Ascending aorta (tissue), 2 donors: ENCODE measurements at regions not wholly inside any gene's neighbourhood (a gene's known extent, or its start where the extent isn't known, plus 50 kb on each side); places are given as distances from the start of the nearest gene placed in this dataset.

Source experiments
- DNase-seq, 2 donors: peaks; one replicate each; pipeline ENCODE4 v3.0.0-alpha.2; 2019; ENCODE audit warnings: low spot score in 2 of 2
- H3K27ac ChIP-seq, 2 donors: fragments of 200-600 bp; sonication (generic); one replicate each; pipeline ENCODE4 v1.5.1; 2016 to 2017; ENCODE audit warnings: mild to moderate bottlenecking in 1 of 2
- H3K27me3 ChIP-seq: fragments of 200-600 bp; sonication (generic); one replicate; pipeline ENCODE4 v1.5.1; 2017
- H3K36me3 ChIP-seq, 2 donors: fragments of 200-600 bp; sonication (generic); one replicate each; pipeline ENCODE4 v1.5.1; 2016
- H3K4me1 ChIP-seq, 2 donors: fragments of 200-600 bp; sonication (generic); one replicate each; pipeline ENCODE4 v1.5.1; 2016 to 2017; ENCODE audit warnings: mild to moderate bottlenecking in 1 of 2
- H3K4me3 ChIP-seq, 2 donors: fragments of 200-600 bp; sonication (generic); one replicate each; pipeline ENCODE4 v1.5.1; 2016 to 2017; ENCODE audit warnings: mild to moderate bottlenecking in 1 of 2
- H3K9me3 ChIP-seq, 2 donors: fragments of 200-600 bp; sonication (generic); one replicate each; pipeline ENCODE4 v1.5.1; 2016
- intact Hi-C: fragments of 100-400 bp; cut with DNase I; formaldehyde crosslinking; loops from one replicate; pipeline ENCODE4 v1.15.1; 2023
- TF ChIP-seq, protein P1 (sequence below), 3 experiments: fragments of 200-600 bp in 2 of 3; fragments of 450-650 bp in 1 of 3; sonication (generic) in 2 of 3; IDR thresholded peaks; one replicate each; pipeline ENCODE4 v1.5.1; 2016 to 2019; ENCODE audit warnings: antibody characterized with exemption in 3 of 3, mild to moderate bottlenecking in 1 of 3, moderate library complexity in 1 of 3

- no peaks in the 10 kb centered on the region for H3K36me3 ChIP-seq
- intact Hi-C loops, result no loop called here
- TF ChIP-seq, protein P1, sequence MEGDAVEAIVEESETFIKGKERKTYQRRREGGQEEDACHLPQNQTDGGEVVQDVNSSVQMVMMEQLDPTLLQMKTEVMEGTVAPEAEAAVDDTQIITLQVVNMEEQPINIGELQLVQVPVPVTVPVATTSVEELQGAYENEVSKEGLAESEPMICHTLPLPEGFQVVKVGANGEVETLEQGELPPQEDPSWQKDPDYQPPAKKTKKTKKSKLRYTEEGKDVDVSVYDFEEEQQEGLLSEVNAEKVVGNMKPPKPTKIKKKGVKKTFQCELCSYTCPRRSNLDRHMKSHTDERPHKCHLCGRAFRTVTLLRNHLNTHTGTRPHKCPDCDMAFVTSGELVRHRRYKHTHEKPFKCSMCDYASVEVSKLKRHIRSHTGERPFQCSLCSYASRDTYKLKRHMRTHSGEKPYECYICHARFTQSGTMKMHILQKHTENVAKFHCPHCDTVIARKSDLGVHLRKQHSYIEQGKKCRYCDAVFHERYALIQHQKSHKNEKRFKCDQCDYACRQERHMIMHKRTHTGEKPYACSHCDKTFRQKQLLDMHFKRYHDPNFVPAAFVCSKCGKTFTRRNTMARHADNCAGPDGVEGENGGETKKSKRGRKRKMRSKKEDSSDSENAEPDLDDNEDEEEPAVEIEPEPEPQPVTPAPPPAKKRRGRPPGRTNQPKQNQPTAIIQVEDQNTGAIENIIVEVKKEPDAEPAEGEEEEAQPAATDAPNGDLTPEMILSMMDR (IDR thresholded peaks at IDR 0.05), result no peak
- no peak overlapping the region for H3K4me3 ChIP-seq
- no peak overlapping the region for H3K27ac ChIP-seq
- DNase-seq, result no peak
- no peaks in the 10 kb centered on the region for H3K27me3 ChIP-seq
- no peaks in the 10 kb centered on the region for H3K9me3 ChIP-seq
- no peaks in the 10 kb centered on the region for H3K4me1 ChIP-seq
Observed at GRCh38 chr15:36401586-36401966, 177.8 kb upstream of the CDIN1 start.

- TF ChIP-seq, protein P1 (IDR thresholded peaks at IDR 0.05), result no peak
- no peaks in the 10 kb centered on the region for H3K36me3 ChIP-seq
- DNase-seq, result no peak
- no peak overlapping the region for H3K4me3 ChIP-seq
- no peaks in the 10 kb centered on the region for H3K9me3 ChIP-seq
- no peaks in the 10 kb centered on the region for H3K27me3 ChIP-seq
- no peak overlapping the region for H3K27ac ChIP-seq
- intact Hi-C loops, result no loop called here
- H3K4me1 ChIP-seq, result no peaks in the 10 kb centered on the region
Observed at GRCh38 chr15:36403351-36403750, 176.1 kb upstream of the CDIN1 start.

DNA sequence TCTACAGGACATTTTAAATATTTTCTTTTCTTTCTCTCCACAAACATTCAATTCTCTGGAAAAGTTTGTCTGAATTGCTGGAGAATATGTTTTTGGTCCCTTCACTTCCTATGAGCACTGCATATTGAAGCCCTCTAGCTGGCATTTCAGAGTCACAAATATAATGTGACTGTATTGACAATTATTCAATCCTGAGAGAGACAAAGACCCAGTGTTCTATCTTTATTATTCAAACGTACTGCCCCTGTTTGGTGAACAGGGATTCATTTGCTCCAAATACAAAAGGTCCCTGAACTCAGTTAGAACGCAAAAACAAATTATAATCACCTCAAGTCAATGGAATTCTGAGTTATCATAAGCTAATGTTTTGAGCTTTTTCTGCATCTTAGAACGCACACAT, 173.1 kb upstream of the CDIN1 start:
- intact Hi-C loops, result no loop called here
- Histone ChIP-seq H3K4me3 (no peak overlapping the region), H3K27ac (no peak overlapping the region), H3K36me3 (no peaks in the 10 kb centered on the region), H3K4me1 (no peaks in the 10 kb centered on the region), H3K9me3 (no peaks in the 10 kb centered on the region), H3K27me3 (no peaks in the 10 kb centered on the region)
- DNase-seq, result no peak
- TF ChIP-seq, protein P1 (IDR thresholded peaks at IDR 0.05), result no peak

GRCh38 chr15:36406911-36407310, 172.5 kb upstream of the CDIN1 start:
- Histone ChIP-seq H3K4me1 (no peaks in the 10 kb centered on the region), H3K4me3 (no peak overlapping the region), H3K27ac (no peak overlapping the region), H3K9me3 (no peaks in the 10 kb centered on the region), H3K27me3 (no peaks in the 10 kb centered on the region), H3K36me3 (no peaks in the 10 kb centered on the region)
- intact Hi-C loops, result no loop called here
- TF ChIP-seq, protein P1 (IDR thresholded peaks at IDR 0.05), result no peak
- no peak for DNase-seq

- no peak for DNase-seq
- Histone ChIP-seq H3K9me3 (no peaks in the 10 kb centered on the region), H3K27me3 (no peaks in the 10 kb centered on the region), H3K36me3 (no peaks in the 10 kb centered on the region), H3K4me3 (no peak overlapping the region), H3K4me1 (no peaks in the 10 kb centered on the region), H3K27ac (no peak overlapping the region)
- TF ChIP-seq, protein P1 (IDR thresholded peaks at IDR 0.05), result no peak
- intact Hi-C loops, result no loop called here
Observed at GRCh38 chr15:36407647-36408046, 171.8 kb upstream of the CDIN1 start.

DNA sequence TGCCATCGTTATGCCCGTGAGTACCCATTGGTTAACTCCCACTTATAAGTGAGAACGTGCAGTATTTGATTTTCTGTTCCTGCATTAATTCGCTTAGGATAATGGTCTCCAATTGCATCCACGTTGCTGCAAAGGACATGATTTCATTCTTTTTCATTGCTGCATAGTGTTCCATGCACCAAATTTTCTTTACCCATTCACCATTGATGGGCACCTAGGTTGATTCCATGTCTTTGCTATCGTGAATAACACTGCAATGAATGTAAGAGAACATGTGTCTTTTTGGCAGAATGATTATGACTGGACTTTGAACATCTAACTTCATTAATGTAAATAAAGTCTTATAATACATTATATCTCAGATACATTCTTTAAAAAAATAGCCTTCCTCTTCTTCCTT, 169.6 kb upstream of the CDIN1 start:
- Histone ChIP-seq H3K4me1 (no peaks in the 10 kb centered on the region), H3K9me3 (no peaks in the 10 kb centered on the region), H3K36me3 (no peaks in the 10 kb centered on the region), H3K4me3 (no peak overlapping the region), H3K27me3 (no peaks in the 10 kb centered on the region), H3K27ac (no peak overlapping the region)
- TF ChIP-seq, protein P1 (IDR thresholded peaks at IDR 0.05), result no peak
- DNase-seq, result no peak
- intact Hi-C loops, result no loop called here
